Right cardiac atrium (tissue), 5 donors: ENCODE measurements at regions not wholly inside any gene's neighbourhood (a gene's known extent, or its start where the extent isn't known, plus 50 kb on each side); places are given as distances from the start of the nearest gene placed in this dataset.

ENCODE experiments used
- ATAC-seq, 2 donors: fragments of 200-7000 bp; cut with Tn5 transposase; one replicate each; pipeline versions ENCODE4 v1.8.0 to v1.9.1; 2020; ENCODE audit warnings: moderate library complexity in 2 of 2, mild to moderate bottlenecking in 1 of 2
- DNase-seq, 3 donors: peaks; one replicate each; pipeline ENCODE4 v3.0.0-alpha.2; 2020
- H3K27ac ChIP-seq: one replicate; pipeline ENCODE4 v1.5.1; 2013; ENCODE audit warnings: mild to moderate bottlenecking, low read length, control low read depth, moderate library complexity
- H3K27me3 ChIP-seq: one replicate; pipeline ENCODE4 v1.6.1; 2013; ENCODE audit not compliant: control insufficient read depth, insufficient read depth
- H3K4me1 ChIP-seq: one replicate; pipeline ENCODE4 v1.6.1; 2013; ENCODE audit warnings: low read length; ENCODE audit not compliant: control insufficient read depth, insufficient read depth
- H3K4me3 ChIP-seq: one replicate; pipeline ENCODE4 v1.5.1; 2013; ENCODE audit warnings: low read length, control low read depth
- H3K9me3 ChIP-seq: one replicate; pipeline ENCODE4 v1.6.1; 2013; ENCODE audit warnings: low read length; ENCODE audit not compliant: control insufficient read depth
- WGBS: extraction: QIAGEN DNeasy Blood & Tissue Kit; methylation state at CpG from one replicate; pipeline ENCODE4 v1.1.7; 2013; 5-methylcytosine and 5-hydroxymethylcytosine counted together
- intact Hi-C, 4 donors: fragments of 100-400 bp; cut with DNase I; formaldehyde crosslinking; loops; one replicate each; pipeline versions ENCODE4 v1.11.0 to v1.14.0; 2022 to 2023
- donor health status: healthy with polysubstance abuse.
- donor health status: DM: no; HTN: yes; CAD: no.
- donor health status: DM: no; HTN: no; CAD: no.
- donor health status: DM: no; HTN: yes; CAD: no; lungs with severe emphysema.
- donor health status: DM: yes; HTN: yes; CAD: no.

DNA sequence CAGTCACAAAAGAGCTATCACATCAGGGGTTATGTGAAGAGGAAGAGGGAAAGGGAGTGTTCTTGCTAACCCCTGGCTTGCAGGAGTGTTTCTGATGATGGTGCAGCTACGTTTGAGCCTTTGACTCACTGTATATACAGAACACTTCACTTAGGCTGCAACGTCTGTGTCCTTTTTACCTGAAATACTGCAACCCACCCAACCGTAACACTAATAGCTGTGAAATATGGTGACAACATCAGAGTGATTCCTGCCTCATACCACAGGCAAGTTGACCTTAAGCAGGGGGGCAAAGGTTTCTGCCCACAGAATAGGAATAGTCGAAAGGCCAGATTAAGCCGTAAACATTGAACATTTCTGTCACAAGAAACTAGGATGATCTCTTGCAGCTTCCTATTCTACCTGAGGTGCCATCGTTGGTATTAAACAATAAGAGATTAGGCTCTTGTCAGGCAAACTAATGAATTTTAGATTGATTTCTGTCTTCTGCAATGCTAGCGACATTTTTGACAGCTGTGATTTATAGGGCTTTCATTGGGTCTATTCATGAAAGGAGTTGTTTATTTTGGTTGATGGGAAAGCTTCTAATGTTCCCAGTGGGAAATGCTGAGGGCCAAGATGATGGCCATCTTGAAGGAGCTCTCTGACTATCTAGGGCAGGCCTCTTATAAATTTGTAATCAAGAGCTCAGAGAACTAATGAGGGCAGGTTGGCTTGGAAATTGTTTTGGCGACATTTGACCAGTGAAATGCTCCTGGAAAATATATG is 316.8 kb downstream of the PIK3C3 start:
- no peak overlapping the region for H3K4me3 ChIP-seq
- no peak overlapping the region for H3K27ac ChIP-seq
- DNase-seq (no peak), ATAC-seq (no peak)
- H3K4me1 ChIP-seq = peaks cover 2% of the 10 kb centered on the region
- intact Hi-C loops = loop anchor here in 1 of 4 donors (10.0 kb wide), 1 partner anchor 157 kb away; no protein-coding TSS in a partner anchor
- 61% methylated on average over 8 of the region's 8 CpGs for WGBS
- no peaks in the 10 kb centered on the region for H3K9me3 ChIP-seq
- no peaks in the 10 kb centered on the region for H3K27me3 ChIP-seq

DNA sequence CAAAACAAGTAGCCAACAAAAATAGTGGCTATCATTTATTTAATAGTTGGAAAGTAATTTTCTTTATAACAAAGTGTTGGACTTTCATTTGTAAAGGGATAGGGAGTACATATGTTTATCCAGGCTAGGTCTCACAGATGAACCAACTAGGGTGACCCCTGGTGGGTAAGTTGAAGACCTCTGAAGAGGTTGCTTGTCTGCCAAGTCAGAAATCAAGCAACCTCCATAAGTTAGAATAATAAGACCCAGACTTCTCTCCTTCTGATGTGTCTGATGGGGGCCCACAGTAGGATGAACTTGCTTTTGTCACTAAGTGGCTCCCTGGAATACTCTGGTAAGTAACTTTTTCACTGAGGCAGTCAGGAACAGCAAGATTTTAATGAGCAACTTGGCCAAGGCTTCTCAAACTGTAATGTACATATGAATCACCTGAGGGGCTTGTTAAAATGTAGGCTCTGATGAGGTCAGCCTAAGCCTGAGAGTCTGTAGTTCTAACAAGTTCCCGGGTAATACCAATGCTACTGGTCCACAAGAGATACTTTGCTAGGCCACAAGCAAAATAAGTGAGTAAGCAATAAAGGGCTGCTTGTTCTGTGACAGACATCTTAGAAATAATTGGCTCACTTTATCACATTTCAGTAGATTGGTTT is 319.6 kb downstream of the PIK3C3 start:
- Histone ChIP-seq H3K4me3 (no peak overlapping the region), H3K27ac (no peak overlapping the region), H3K9me3 (no peaks in the 10 kb centered on the region), H3K4me1 (peaks cover 2% of the 10 kb centered on the region), H3K27me3 (no peaks in the 10 kb centered on the region)
- DNase-seq = no peak
- 29% methylated on average over 1 of the region's 1 CpG for WGBS
- no peak for ATAC-seq
- intact Hi-C loops = loop anchor here in 1 of 4 donors (10.0 kb wide), 1 partner anchor 160 kb away; no protein-coding TSS in a partner anchor

DNA sequence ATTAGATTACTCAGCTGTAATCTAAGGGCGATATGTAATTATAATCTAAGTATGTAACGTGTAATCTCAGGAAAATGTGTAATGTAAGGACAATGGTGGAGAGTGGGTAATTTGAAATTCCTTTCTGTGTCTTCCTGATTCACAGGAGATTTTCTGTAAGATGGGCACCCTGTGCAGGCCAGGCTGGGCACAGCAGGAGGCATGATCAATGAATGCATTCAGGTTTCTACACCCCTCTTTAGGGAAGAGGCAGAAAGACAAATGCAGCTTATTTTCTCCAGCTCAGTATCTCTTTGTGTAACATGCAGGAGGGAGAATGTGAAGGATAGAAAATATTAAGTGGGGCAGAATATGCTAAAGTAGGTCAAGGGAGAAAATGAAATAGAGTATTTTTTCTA is 320.1 kb downstream of the PIK3C3 start:
- Histone ChIP-seq H3K27me3 (no peaks in the 10 kb centered on the region), H3K4me1 (peaks cover 2% of the 10 kb centered on the region), H3K27ac (no peak overlapping the region), H3K4me3 (no peak overlapping the region), H3K9me3 (no peaks in the 10 kb centered on the region)
- intact Hi-C loops = loop anchor here in 1 of 4 donors (10.0 kb wide), 1 partner anchor 160 kb away; no protein-coding TSS in a partner anchor
- DNase-seq (no peak), ATAC-seq (no peak)
- 77% methylated on average over 2 of the region's 2 CpGs for WGBS

DNA sequence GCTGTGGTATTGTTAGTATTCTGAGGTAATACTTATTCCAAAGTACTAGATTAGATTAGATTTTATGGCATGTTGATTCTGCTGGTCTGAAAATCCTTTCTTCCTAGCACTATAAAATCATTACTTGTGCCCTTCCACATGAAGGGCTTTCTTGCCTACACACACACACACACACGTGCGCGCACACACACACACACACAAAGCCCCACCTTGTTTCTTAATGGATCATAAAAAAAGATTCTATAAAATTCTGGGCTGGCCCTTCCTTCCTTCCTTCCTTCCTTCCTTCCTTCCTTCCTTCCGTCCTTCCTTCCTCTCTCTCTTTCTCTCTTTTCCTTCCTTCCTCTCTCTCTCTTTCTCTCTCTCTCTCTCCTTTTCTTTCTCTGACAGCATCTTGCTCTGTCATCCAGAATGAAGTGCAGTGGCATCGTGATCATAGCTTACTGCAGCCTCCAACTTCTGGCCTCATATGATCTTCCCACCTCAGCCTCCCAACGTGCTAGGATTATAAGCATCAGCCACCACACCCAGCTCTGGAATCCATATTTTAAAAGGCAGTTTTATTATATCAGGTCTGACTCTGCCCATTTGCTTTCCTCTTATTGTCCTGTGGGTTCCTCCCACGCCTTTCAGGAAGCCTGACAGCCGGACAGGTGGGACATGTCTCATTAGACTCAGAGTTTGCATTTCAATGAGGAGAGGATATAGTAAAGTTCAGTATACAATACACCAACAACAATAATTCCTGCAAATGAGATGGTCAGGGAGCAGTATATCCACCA is 321.1 kb downstream of the PIK3C3 start:
- peaks cover 2% of the 10 kb centered on the region for H3K4me1 ChIP-seq
- DNase-seq (no peak), ATAC-seq (no peak)
- no peak overlapping the region for H3K27ac ChIP-seq
- H3K27me3 ChIP-seq = no peaks in the 10 kb centered on the region
- H3K4me3 ChIP-seq = no peak overlapping the region
- no peaks in the 10 kb centered on the region for H3K9me3 ChIP-seq
- intact Hi-C loops = loop anchor here in 1 of 4 donors (10.0 kb wide), 1 partner anchor 161 kb away; no protein-coding TSS in a partner anchor
- WGBS = 63% methylated on average over 8 of the region's 8 CpGs

DNA sequence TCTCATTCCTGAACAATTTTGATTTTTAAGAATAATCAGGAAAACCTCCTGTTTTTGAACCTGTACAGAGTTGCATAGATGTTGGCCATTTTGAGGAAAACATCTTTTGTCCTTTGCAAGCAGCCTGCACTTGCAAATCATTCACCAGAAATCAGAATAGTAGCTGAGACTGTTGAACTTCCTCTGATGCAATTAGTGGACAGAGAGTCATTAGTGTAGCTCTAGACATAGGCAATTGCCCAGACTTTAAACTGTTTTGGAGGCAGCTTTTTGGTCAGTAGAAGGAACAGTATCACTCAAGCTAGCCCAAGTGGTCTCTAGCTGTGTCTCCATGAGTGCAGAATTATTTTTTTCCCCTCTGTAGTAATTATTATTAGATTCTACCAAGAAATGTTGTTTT is 326.1 kb downstream of the PIK3C3 start:
- Histone ChIP-seq H3K9me3 (no peaks in the 10 kb centered on the region), H3K27me3 (no peaks in the 10 kb centered on the region), H3K4me1 (peaks cover 2% of the 10 kb centered on the region), H3K4me3 (no peak overlapping the region), H3K27ac (no peak overlapping the region)
- intact Hi-C loops = no loop called here
- ATAC-seq = no peak
- DNase-seq = no peak

DNA sequence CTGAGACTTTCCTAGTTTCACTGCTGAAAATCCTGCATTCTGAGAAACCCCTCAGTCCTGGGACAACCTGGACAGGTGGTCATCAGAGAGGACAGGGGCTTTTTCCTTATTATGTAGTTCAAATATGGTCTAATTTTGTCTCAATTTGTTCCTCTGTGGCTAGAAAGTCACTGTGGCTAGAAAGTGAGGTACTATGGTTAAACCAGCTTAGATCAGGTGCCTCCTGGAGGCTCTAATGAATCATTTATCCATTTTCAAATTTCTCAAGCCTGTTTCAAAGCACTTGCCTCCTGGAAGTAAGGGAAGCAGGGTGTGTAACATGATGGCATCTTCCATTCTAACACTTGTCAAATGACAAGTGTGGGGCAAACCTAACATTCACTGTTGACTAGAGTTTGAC is 326.8 kb downstream of the PIK3C3 start:
- no peak overlapping the region for H3K4me3 ChIP-seq
- H3K4me1 ChIP-seq = no peaks in the 10 kb centered on the region
- DNase-seq (no peak), ATAC-seq (no peak)
- no peaks in the 10 kb centered on the region for H3K9me3 ChIP-seq
- H3K27me3 ChIP-seq = no peaks in the 10 kb centered on the region
- no peak overlapping the region for H3K27ac ChIP-seq
- intact Hi-C loops = no loop called here

DNA sequence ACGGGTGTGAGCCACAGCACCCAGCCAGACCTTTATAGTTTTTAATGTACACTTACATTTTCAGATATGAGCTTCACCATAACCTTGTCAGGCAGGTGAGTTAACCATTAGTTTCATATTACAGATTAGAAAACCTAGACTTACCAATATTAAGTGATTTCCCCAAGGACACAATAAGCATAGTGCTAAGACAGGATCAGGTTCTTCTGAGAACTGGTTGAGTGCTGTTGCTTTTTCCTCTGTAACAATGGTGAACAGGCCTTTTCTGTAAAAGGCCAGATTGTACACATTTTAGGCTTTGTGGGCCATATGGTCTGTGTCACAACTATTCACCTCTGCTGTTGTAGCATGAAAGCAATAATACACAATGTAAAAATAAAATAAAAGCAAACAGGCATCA is 332.0 kb downstream of the PIK3C3 start:
- 78% methylated on average over 1 of the region's 1 CpG for WGBS
- DNase-seq (no peak), ATAC-seq (no peak)
- H3K27me3 ChIP-seq = no peaks in the 10 kb centered on the region
- intact Hi-C loops = no loop called here
- H3K27ac ChIP-seq = no peak overlapping the region
- no peaks in the 10 kb centered on the region for H3K9me3 ChIP-seq
- no peaks in the 10 kb centered on the region for H3K4me1 ChIP-seq
- no peak overlapping the region for H3K4me3 ChIP-seq

DNA sequence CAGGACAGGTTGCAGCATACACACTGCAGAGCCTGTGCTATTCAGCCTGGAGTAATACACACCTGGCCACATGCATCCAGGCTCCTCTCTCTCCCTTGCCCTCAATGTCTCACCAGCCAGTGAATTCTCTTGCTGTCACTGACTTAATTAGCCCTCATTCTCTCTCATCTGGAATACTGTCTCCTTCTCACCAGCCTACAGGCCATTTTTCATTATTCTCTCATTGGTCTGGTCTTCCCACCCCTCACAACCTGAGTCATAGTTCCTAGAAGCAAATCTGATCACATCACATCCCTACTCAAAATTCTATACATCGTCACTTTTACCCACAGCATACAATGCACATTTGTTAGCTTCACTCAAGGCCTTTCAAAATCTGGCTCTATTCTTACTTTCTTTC is 333.1 kb downstream of the PIK3C3 start:
- ATAC-seq = no peak
- WGBS = 86% methylated on average over 1 of the region's 1 CpG

DNA sequence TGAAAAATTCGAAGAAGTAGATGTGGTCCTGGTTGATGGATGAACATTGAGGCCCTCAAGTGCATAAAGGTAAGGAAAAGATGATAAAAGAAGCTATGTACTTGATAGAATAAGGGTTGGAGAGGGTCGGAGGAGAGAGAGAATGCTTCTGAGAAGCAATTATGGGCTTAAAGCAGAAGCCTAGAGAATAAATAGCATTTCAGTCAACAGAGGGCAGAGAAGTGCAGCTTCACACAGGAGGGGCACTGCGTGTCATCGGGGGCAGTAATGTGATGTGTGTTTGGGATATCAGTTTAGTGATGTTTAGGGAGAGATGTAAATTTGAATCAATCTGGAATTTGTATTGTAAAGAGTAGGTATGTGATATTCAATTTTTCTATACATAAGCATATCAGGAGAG is 334.5 kb downstream of the PIK3C3 start:
- no peak for DNase-seq
- intact Hi-C loops = no loop called here
- Histone ChIP-seq H3K4me3 (no peak overlapping the region), H3K9me3 (no peaks in the 10 kb centered on the region), H3K27ac (no peak overlapping the region), H3K4me1 (no peaks in the 10 kb centered on the region), H3K27me3 (no peaks in the 10 kb centered on the region)
- WGBS = 75% methylated on average over 4 of the region's 4 CpGs
- no peak for ATAC-seq

More for the DNA sequence above, 333.1 kb downstream of the PIK3C3 start:
- intact Hi-C loops = no loop called here
- DNase-seq = no peak
- Histone ChIP-seq H3K4me1 (no peaks in the 10 kb centered on the region), H3K27ac (no peak overlapping the region), H3K4me3 (no peak overlapping the region), H3K27me3 (no peaks in the 10 kb centered on the region), H3K9me3 (no peaks in the 10 kb centered on the region)

DNA sequence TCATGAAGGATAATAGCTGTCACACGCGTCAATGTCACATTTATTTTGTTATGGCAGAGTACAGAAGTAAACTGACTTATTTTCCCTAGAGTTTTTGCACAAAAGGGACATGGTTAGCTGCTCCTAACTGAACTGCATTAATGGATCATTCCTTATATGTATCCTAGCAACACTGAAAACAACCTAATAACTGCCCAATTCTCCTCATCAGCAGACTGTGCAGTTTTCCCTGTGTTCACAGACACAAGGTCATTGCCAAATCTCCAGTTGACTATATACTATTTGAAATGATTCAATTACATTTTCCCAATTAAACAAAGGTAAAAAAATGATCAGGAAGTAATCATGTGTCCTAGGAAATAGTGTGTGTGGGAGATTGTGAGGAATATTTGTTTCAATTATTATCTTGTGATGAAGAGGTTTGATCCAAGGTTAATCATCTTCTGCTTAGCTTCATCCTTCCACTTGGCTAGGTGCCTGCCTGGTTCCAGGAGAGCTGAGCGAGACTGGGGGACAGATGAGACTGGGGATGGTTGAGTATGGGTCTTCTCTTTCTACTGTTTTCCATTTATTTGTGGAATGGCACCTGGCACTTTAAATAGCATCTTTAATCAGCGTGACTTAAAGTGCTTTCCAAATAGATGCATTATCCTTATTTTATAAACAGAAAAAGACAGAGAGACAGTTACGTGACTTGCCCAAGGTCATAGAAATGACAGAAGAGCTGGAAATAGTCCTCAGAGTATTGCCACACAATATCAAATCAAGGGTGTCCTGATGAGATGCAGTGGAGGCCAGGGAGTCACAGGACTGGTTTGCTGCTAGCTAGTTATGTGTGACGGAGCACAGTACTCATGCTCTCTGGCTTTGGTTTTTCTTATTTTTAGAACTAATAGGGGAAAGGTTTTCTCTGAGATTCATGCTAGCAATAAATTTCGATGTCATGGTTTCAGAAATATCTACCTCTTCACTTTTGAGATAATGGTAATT is 335.6 kb downstream of the PIK3C3 start:
- DNase-seq (peak in 1 of 3 donors; percentile 39), ATAC-seq (peak; percentile 79 to 93)
- Histone ChIP-seq H3K27ac (no peak overlapping the region), H3K4me3 (no peak overlapping the region), H3K9me3 (no peaks in the 10 kb centered on the region), H3K4me1 (no peaks in the 10 kb centered on the region), H3K27me3 (no peaks in the 10 kb centered on the region)
- 58% methylated on average over 7 of the region's 7 CpGs for WGBS
- intact Hi-C loops = loop anchor here in 1 of 4 donors (10.0 kb wide), 1 partner anchor 984 kb away; the partner anchor contains the start of gene SYT4
